SU-DHL-6 (cell line): ENCODE measurements at regions not wholly inside any gene's neighbourhood (a gene's known extent, or its start where the extent isn't known, plus 50 kb on each side); places are given as distances from the start of the nearest gene placed in this dataset.

Source experiments
- CTCF ChIP-seq: fragments of 200-600 bp; sonication (generic); IDR thresholded peaks from one replicate; pipeline ENCODE4 v1.5.1; 2017; ENCODE audit warnings: antibody characterized with exemption, mild to moderate bottlenecking, low read length, moderate library complexity; ENCODE audit not compliant: insufficient read depth, poor library complexity, severe bottlenecking
- EZH2phosphoT487 ChIP-seq: fragments of 200-600 bp; sonication (generic), shearing (Covaris generic); conservative IDR thresholded peaks from 2 replicates; pipeline ENCODE4 v1.6.1; 2018; ENCODE audit warnings: mild to moderate bottlenecking, antibody characterized with exemption, low read length, moderate library complexity, mixed read lengths

- TF ChIP-seq CTCF = no peak
- TF ChIP-seq EZH2phosphoT487 = no peak
These were observed 255.3 kb downstream of the VAPA start for GRCh38 chr18:10169064-10169562.
